CD14-positive monocyte (primary cell): ENCODE measurements at regions not wholly inside any gene's neighbourhood (a gene's known extent, or its start where the extent isn't known, plus 50 kb on each side); places are given as distances from the start of the nearest gene placed in this dataset.

Source experiments
- DNase-seq, 3 donors: peaks; one replicate each; pipeline ENCODE4 v3.0.0-alpha.2; 2011 to 2022
- H2AFZ ChIP-seq: 2 replicates; pipeline ENCODE4 v1.6.0; 2012; ENCODE audit warnings: mild to moderate bottlenecking, low read depth, low read length, inconsistent platforms; ENCODE audit not compliant: insufficient read depth, poor library complexity, severe bottlenecking
- H3K27ac ChIP-seq, 2 donors: 1 replicate in 1 of 2; 2 replicates in 1 of 2; pipeline ENCODE4 v1.5.1; 2012 to 2013; ENCODE audit warnings: low read length in 2 of 2, control low read depth in 1 of 2, inconsistent platforms in 1 of 2, low read depth in 1 of 2, mild to moderate bottlenecking in 1 of 2
- H3K27me3 ChIP-seq, 2 donors: one replicate each; pipeline versions ENCODE4 v1.6.0 to v1.6.1; 2011 to 2013; ENCODE audit warnings: low read length in 2 of 2; ENCODE audit not compliant: control insufficient read depth in 2 of 2, insufficient read depth in 2 of 2
- H3K36me3 ChIP-seq, 2 donors: replicated peaks in 1 of 2; 1 replicate in 1 of 2; 2 replicates in 1 of 2; pipeline versions ENCODE4 v1.5.1 to v1.6.1; 2012 to 2013; ENCODE audit warnings: low read length in 2 of 2, control low read depth in 1 of 2, inconsistent platforms in 1 of 2, mild to moderate bottlenecking in 1 of 2; ENCODE audit not compliant: insufficient read depth in 2 of 2, control insufficient read depth in 1 of 2
- H3K4me1 ChIP-seq, 2 donors: 1 replicate in 1 of 2; 2 replicates in 1 of 2; pipeline versions ENCODE4 v1.5.1 to v1.6.1; 2012 to 2013; ENCODE audit warnings: low read length in 2 of 2, control low read depth in 1 of 2, inconsistent platforms in 1 of 2, mild to moderate bottlenecking in 1 of 2, moderate library complexity in 1 of 2; ENCODE audit not compliant: insufficient read depth in 2 of 2, control insufficient read depth in 1 of 2
- H3K4me2 ChIP-seq: replicated peaks from 2 replicates; pipeline ENCODE3; 2012; ENCODE audit warnings: low read length, moderate library complexity, mild to moderate bottlenecking; ENCODE audit not compliant: poor library complexity, severe bottlenecking; ENCODE audit errors: extremely low read depth
- H3K4me3 ChIP-seq, 3 experiments: fragments of 200-600 bp in 1 of 3; sonication (generic) in 1 of 3; replicated peaks in 1 of 3; 1 replicate in 2 of 3; 2 replicates in 1 of 3; pipeline ENCODE4 v1.5.1; 2011 to 2013; ENCODE audit warnings: low read length in 3 of 3, mild to moderate bottlenecking in 3 of 3, control low read depth in 2 of 3, low read depth in 2 of 3, inconsistent platforms in 1 of 3, moderate library complexity in 1 of 3
- H3K79me2 ChIP-seq: 2 replicates; pipeline ENCODE4 v1.6.0; 2012; ENCODE audit warnings: mild to moderate bottlenecking, control low read depth, inconsistent platforms, low read length, moderate library complexity; ENCODE audit not compliant: insufficient read depth
- H3K9ac ChIP-seq: 2 replicates; pipeline ENCODE4 v1.6.0; 2017; ENCODE audit warnings: low read length, mild to moderate bottlenecking; ENCODE audit not compliant: insufficient read depth, poor library complexity, severe bottlenecking
- H3K9me3 ChIP-seq, 2 donors: replicated peaks in 1 of 2; 1 replicate in 1 of 2; 2 replicates in 1 of 2; pipeline versions ENCODE4 v1.5.1 to v1.6.1; 2012 to 2013; ENCODE audit warnings: low read length in 2 of 2, control low read depth in 1 of 2; ENCODE audit not compliant: control insufficient read depth in 1 of 2, insufficient read depth in 1 of 2
- H4K20me1 ChIP-seq: 2 replicates; pipeline ENCODE4 v1.6.0; 2012; ENCODE audit warnings: mild to moderate bottlenecking, low read length, control low read depth, moderate library complexity; ENCODE audit not compliant: insufficient read depth
- H3K27ac Mint-ChIP-seq, 7 donors: one replicate each; pipeline ENCODE4 v1.8.0; 2020; ENCODE audit warnings: mild to moderate bottlenecking in 7 of 7, mixed read lengths in 7 of 7, moderate library complexity in 6 of 7, inconsistent platforms in 2 of 7
- H3K27me3 Mint-ChIP-seq, 3 donors: one replicate each; pipeline ENCODE4 v1.8.0; 2021 to 2022; ENCODE audit warnings: low read depth in 3 of 3, mild to moderate bottlenecking in 3 of 3, mixed read lengths in 3 of 3, moderate library complexity in 3 of 3, inconsistent platforms in 1 of 3
- H3K36me3 Mint-ChIP-seq, 2 donors: one replicate each; pipeline ENCODE4 v1.8.0; 2020; ENCODE audit warnings: mixed read lengths in 2 of 2, inconsistent platforms in 1 of 2, mild to moderate bottlenecking in 1 of 2
- H3K4me1 Mint-ChIP-seq: one replicate; pipeline ENCODE4 v1.8.0; 2020; ENCODE audit warnings: mild to moderate bottlenecking, mixed read lengths
- H3K4me3 Mint-ChIP-seq, 2 donors: one replicate each; pipeline ENCODE4 v1.8.0; 2020; ENCODE audit warnings: mild to moderate bottlenecking in 2 of 2, mixed read lengths in 2 of 2, moderate library complexity in 1 of 2
- H3K9me3 Mint-ChIP-seq, 7 donors: one replicate each; pipeline ENCODE4 v1.8.0; 2020 to 2022; ENCODE audit warnings: mixed read lengths in 7 of 7, mild to moderate bottlenecking in 6 of 7, moderate library complexity in 6 of 7, inconsistent platforms in 2 of 7
- CTCF ChIP-seq: fragments of 200-600 bp; IDR thresholded peaks from one replicate; pipeline ENCODE4 v1.8.0; 2022; ENCODE audit warnings: antibody characterized with exemption, mild to moderate bottlenecking
- WGBS: methylation state at CpG from one replicate; pipeline ENCODE4 v1.1.5; 2013; ENCODE audit warnings: missing lambda C conversion rate; ENCODE audit not compliant: insufficient coverage; 5-methylcytosine and 5-hydroxymethylcytosine counted together
- intact Hi-C, 2 donors: fragments of 100-400 bp; cut with micrococcal nuclease; formaldehyde crosslinking; loops; one replicate each; pipeline versions ENCODE4 v1.15.0 to v1.15.1; 2023

DNA sequence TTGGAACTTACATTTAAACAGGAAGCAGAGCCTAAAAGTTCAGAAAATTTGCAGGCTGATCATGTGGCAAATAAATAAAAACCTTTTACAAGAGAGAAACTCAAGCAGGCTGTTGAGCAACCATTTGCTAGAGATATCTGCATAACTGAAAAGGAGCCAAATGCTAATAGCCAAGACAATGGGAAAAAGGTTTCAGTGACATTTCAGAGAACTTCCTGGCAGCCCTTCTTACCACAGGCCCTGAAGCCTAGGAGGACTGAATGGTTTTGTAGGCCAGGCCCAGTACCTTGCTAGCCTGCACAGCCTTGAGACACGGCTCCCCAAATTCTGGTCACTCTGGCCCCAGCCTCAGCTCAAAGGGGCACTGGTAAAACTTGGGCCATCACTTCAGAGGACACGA lies 945.1 kb downstream of the ADGRL3 start:
- H2AFZ ChIP-seq: no peak overlapping the region

GRCh38 chr4:62144431-62144830 lies 944.3 kb downstream of the ADGRL3 start:
- Histone ChIP-seq H3K4me1 (no peaks in the 10 kb centered on the region), H3K9ac (no peak overlapping the region), H3K4me2 (no peak overlapping the region), H2AFZ (no peak overlapping the region), H3K27ac (no peak overlapping the region), H4K20me1 (no peaks in the 10 kb centered on the region), H3K4me3 (no peak overlapping the region), H3K9me3 (peaks cover 9 to 13% of the 10 kb centered on the region in 2 donors), H3K79me2 (no peaks in the 10 kb centered on the region), H3K36me3 (no peaks in the 10 kb centered on the region), H3K27me3 (no peaks in the 10 kb centered on the region)
- Mint-ChIP-seq H3K4me3 (no peak overlapping the region), H3K27me3 (no peaks in the 10 kb centered on the region), H3K27ac (no peak overlapping the region), H3K4me1 (no peaks in the 10 kb centered on the region), H3K9me3 (peaks cover 1 to 16% (median 4%) of the 10 kb centered on the region in 7 donors), H3K36me3 (no peaks in the 10 kb centered on the region)
- no peak for TF ChIP-seq CTCF
- no peak for DNase-seq
- no CpG with 5 or more reads among the region's 3 CpGs for WGBS
- intact Hi-C loops: no loop called here

More for the DNA sequence above, 945.1 kb downstream of the ADGRL3 start:
- TF ChIP-seq CTCF: no peak
- intact Hi-C loops: no loop called here
- no peak overlapping the region for H3K9ac ChIP-seq
- no peaks in the 10 kb centered on the region for H3K4me1 Mint-ChIP-seq
- no peak overlapping the region for H3K4me3 ChIP-seq
- no peak overlapping the region for H3K27ac Mint-ChIP-seq
- H4K20me1 ChIP-seq: no peaks in the 10 kb centered on the region
- H3K36me3 ChIP-seq: no peaks in the 10 kb centered on the region
- H3K9me3 Mint-ChIP-seq: peaks cover 1 to 16% (median 6%) of the 10 kb centered on the region in 7 donors
- no peaks in the 10 kb centered on the region for H3K27me3 ChIP-seq
- H3K4me3 Mint-ChIP-seq: no peak overlapping the region
- no peaks in the 10 kb centered on the region for H3K79me2 ChIP-seq
- no peaks in the 10 kb centered on the region for H3K27me3 Mint-ChIP-seq
- 85% methylated on average over 2 of the region's 2 CpGs for WGBS
- no peak for DNase-seq
- no peaks in the 10 kb centered on the region for H3K36me3 Mint-ChIP-seq
- H3K9me3 ChIP-seq: peaks cover 9 to 13% of the 10 kb centered on the region in 2 donors
- no peak overlapping the region for H3K4me2 ChIP-seq
- no peak overlapping the region for H3K27ac ChIP-seq
- no peaks in the 10 kb centered on the region for H3K4me1 ChIP-seq
